DND-41 (cell line): ENCODE measurements at regions not wholly inside any gene's neighbourhood (a gene's known extent, or its start where the extent isn't known, plus 50 kb on each side); places are given as distances from the start of the nearest gene placed in this dataset.

Experiments
- EZH2 ChIP-seq: IDR thresholded peaks from 3 replicates; pipeline ENCODE4 v1.6.1; 2012; ENCODE audit warnings: borderline replicate concordance, low read depth, mild to moderate bottlenecking, moderate library complexity, low read length, inconsistent platforms; ENCODE audit not compliant: severe bottlenecking
- TF ChIP-seq, protein P1 (sequence below): IDR thresholded peaks from 2 replicates; pipeline ENCODE4 v1.5.1; 2012; ENCODE audit warnings: borderline replicate concordance, low read length, moderate library complexity, mild to moderate bottlenecking; ENCODE audit not compliant: poor library complexity, severe bottlenecking; ENCODE audit errors: extremely low read depth

GRCh38 chr7:112896026-112896601 is 105.9 kb upstream of the TMEM168 start:
- TF ChIP-seq, protein P1, sequence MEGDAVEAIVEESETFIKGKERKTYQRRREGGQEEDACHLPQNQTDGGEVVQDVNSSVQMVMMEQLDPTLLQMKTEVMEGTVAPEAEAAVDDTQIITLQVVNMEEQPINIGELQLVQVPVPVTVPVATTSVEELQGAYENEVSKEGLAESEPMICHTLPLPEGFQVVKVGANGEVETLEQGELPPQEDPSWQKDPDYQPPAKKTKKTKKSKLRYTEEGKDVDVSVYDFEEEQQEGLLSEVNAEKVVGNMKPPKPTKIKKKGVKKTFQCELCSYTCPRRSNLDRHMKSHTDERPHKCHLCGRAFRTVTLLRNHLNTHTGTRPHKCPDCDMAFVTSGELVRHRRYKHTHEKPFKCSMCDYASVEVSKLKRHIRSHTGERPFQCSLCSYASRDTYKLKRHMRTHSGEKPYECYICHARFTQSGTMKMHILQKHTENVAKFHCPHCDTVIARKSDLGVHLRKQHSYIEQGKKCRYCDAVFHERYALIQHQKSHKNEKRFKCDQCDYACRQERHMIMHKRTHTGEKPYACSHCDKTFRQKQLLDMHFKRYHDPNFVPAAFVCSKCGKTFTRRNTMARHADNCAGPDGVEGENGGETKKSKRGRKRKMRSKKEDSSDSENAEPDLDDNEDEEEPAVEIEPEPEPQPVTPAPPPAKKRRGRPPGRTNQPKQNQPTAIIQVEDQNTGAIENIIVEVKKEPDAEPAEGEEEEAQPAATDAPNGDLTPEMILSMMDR, result no peak
- no peak for TF ChIP-seq EZH2
